HG02973 (cell line): ENCODE measurements at regions not wholly inside any gene's neighbourhood (a gene's known extent, or its start where the extent isn't known, plus 50 kb on each side); places are given as distances from the start of the nearest gene placed in this dataset.
"Not testable (repeated sequence)": the region's sequence is repeated elsewhere in the genome, so short reads cannot be mapped to it uniquely, and the experiment has no call there.

Source experiments
- ATAC-seq: cut with Tn5 transposase; IDR thresholded peaks from one replicate; pipeline ENCODE4 v1.9.1; 2021; ENCODE audit warnings: moderate library complexity; ENCODE audit not compliant: unreplicated experiment

DNA sequence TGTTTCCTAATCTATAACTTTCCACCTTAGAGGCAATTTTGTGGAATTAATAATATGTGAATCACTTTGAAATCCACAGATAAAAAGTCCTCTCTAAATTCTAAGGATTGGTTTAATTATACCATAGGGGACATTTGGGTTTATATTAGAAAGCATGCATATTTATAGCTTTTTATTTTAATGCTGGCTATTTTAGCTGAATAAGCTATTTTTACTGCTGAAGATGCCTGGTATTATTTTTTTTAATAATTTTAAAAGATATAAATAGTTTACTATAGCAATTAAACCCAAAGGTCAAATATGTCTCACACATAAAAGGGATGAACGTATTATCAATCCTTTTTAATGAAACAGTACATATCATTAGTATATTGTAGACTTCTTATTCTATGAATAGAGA lies 415.4 kb downstream of the MAGEB5 start:
- ATAC-seq: no peak

DNA sequence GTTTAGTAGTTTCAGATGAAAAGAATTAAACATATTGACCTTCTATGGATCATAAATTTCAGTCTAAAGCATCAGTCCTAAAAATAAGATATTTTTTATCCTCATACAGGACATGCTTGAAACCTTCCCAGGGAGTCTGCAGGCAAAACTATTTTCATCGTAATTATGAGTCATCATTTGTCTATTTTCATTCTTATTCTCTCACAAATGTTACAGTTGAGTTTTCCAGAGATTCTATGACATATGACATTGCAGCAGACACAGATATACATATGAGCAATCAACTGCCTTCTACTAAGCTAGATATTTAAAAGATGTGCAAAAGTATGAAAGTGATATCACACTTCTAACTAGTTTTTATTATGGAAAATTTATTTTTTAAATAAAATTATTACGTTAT lies 398.0 kb downstream of the MAGEB5 start:
- ATAC-seq: no peak

DNA sequence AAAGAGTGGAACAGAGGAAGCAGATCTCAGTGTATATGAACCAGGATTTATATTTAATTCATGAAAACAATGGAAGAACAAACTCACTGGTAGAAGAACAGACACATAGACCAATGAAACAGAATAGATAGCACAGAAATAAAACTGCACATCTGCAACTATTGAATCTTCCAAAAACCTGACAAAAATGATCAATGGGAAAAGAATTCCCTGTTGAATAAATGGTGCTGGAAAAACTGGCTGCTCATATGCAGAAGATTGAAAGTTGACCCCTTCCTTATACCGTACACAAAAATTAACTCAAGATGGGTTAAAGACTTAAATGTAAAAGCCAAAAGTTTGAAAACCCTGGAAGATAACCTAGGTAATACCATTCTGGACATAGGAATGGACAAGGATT lies 391.0 kb downstream of the MAGEB5 start:
- ATAC-seq: no peak

DNA sequence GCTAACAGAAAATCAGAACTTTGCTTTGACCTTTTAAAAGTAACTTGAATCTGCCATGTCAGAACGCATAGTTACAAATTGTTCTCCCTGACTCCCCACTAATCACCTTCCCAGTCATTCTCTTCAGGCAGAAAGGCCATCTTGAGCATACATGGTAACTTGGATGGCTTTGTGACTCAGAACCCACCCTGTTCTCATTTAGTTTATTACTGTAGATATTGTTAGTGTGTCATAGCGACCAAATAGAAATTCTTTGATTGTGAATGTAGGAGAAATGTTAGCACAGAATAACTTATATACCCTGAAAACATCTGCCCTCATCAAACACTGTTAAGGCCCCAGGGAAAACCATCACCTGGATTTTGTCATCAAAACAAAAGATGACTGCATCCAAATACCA lies 382.0 kb downstream of the MAGEB5 start:
- no peak for ATAC-seq

DNA sequence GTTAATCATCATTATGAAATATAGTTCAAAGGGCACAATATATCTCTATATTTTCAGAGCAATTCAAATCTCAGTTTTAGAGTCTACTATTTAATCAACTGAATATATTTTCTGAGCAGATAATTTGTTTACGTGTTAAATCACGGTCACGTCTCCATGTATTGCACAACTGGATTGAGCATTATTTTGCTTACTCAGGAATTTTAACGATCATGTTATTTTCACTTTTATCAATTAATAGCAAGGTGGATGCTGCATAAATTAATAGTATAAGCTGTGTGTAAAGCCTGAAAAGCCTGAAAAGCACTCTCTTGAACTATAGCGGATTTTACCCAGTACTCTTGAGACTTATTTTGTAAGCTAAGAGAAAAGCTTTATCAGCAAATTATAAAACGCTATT lies 374.9 kb downstream of the MAGEB5 start:
- ATAC-seq: no peak

DNA sequence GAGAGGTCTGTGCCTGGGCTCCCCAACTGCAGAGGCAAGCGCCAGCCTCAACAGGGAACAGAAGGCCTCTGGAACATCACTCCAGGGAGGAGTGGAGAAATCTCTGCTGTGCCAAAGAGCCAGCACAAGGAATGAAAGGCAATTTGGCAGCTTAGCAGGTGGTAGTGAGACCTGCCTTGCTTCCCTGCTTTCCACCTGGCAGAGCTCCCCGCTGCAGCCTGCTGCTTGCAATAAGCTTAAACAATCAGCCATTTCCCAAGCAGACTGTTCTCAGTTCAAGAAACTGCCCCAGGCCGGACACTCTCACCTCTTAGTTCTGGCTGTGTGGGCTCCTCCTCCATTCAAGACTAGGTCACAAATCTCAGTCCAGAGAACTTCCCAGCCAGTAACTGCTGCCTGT lies 370.6 kb downstream of the MAGEB5 start:
- ATAC-seq: no peak

DNA sequence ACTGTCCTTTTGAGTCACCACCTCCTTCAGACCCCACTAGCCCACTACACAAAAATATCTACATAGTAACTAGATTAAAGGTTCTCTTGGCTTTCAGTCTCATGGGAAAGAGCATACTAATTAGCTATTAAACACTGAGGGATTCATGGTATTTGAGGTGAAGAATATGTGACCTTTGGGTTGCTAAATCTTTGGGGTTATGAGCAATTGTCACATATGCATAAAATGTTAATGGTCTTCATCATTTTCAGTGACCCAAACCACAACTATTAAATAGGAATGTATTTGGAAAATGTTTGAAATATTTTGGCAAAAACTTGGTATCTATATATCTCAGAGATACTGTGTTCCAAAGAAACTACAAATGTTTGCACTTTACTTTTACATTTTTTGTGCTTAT lies 365.1 kb downstream of the MAGEB5 start:
- no peak for ATAC-seq

DNA sequence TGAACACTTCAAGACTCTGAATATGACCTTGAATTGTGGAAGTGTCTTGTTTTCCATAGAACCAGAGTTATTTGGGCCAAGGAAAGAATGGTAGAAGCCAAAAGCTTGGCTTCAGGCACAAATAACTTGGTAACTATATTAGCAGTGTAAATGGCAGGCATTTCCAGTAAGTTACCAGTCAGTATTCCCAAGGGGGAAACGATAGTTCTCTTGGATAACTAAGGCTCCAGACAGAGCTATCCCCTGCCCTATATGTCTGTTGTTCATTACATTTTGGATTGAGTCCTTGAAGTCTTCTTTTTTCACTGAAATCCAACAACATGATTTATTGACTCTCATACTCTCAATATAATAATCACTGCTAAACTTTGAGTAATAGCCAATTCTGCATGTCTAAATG lies 364.1 kb downstream of the MAGEB5 start:
- no peak for ATAC-seq

DNA sequence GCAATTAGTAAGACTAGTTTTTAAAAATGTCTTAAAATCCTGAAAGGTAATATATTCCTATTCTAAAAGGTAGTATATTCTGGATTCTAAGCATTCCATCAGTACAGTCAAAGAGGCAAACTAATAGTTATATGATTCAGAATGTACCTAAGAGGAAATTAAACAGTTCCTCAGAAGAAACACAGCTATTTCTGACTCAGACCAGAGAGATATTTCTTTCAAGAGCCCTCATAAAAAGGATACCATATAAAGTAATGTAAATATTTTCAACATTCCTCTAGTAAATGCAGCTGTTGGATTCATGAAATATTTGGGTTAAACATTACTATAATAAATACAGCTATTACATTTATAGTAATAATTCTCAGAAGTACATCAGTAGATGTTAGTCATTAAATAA lies 358.3 kb downstream of the MAGEB5 start:
- no peak for ATAC-seq

DNA sequence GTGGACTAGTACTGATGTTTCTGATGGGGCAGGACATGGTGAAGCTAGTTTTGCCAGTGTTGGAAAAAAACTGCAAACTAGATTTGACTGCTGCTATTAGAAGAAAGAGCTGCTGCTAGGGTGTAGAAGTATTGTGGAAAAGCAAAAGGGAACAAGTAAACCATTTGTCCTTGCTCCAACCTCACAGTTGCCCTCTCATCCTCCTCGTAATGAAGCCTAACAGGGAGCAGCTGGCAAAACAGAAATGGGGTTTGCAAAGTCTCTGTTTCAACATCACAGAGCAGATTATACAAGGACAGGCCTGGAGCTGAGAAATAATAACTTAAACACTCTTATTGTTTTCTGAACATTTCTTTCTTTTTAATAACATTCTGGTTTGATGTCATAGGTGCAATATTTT lies 346.2 kb downstream of the MAGEB5 start:
- ATAC-seq: no peak

DNA sequence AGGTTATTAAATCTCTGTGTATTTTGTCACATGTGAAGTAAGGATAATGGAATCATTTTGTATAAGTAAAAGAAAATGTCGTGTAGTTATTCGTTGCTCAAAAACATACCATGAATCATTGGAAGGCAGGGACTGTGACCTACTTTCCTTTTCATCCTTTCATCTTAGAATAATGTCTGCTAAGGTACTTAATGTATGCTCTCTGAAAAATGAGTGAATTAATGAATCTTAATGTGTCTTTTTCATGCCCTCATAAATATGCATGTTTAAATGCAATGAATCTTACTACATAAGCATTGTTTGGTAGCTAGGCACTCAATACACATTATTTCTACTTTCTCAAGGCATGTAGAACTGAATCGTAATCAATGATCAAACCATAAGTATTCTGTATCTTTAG lies 343.9 kb downstream of the MAGEB5 start:
- ATAC-seq: no peak

DNA sequence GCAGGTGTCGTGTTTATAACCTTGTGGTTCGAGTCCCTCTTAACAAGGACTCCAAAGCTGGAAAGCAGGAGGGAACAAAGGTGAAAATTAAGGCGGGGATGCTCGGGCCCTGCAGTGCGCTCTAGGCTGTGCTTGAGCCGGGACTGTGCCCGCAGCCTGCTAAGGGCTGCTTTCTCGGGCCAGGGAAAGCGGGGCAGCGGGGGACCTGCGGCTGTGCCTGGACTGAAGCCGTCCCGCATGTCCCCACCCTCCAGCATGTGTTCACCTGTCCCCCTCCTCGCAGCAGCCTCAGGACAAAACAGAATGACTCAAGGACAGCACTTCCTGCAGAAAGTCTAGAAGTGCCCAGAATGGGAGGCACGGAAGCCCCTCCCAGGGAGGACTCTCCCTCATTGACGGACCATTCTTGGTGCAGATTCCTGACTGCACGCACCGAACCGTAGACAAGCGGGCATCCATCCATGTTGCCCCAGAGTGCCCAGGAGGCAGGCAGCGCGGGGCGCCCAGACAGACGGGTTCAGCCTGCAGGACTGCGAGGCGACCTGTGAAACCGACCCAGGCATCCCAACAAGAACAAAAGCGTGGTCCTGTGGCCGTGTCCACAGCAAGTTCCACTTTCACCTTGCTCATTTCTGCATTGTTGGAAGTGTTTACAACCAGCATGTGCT lies 342.9 kb downstream of the MAGEB5 start:
- no peak for ATAC-seq

DNA sequence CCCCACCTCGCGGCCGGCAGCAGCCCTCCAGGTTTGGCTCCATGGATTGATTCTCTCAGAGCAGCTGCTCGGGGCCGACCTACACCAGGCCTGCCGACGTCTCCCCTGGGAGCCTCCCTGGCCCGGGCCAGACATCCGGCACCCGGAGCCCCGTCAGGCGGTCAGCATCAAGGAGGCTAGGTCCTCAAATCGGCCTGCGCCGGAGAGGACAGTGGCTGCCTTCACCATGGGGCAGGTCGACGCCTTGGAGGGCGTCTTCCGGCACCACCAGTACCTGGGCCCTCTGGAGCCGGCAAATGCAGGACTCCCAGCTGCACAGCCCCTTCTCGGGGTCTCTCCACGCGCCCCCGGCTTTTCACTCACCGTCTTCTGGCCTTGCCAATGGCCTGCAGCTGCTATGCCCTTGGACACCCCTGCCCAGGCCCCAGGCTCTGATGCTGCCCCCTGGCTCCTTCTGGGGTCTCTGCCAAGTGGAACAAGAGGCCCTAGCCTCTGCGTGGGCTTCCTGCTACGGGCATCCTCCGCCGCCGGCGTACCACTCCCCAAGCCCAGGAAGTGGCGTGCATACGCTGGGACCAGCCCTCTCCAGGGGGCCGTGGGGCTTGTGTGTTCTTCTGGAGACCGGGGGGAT lies 341.8 kb downstream of the MAGEB5 start:
- no peak for ATAC-seq

DNA sequence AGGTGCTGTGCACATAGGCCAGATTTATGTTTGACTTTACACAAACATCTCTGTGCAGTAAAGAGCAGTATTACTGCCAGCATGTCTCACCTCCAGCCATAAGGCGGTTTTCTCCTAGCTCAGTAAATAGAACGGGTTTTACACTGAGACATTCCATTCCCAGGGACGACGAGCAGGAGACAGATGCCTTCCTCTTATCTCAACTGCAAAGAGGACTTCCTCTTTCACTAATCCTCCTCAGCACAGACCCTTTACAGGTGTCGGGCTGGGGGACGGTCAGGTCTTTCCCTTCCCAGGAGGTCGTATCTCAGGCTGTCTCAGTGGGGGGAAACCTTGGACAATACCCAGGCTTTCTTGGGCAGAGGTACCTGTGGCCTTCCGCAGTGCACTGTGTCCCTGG lies 309.8 kb downstream of the MAGEB5 start:
- not testable (repeated sequence) for ATAC-seq

DNA sequence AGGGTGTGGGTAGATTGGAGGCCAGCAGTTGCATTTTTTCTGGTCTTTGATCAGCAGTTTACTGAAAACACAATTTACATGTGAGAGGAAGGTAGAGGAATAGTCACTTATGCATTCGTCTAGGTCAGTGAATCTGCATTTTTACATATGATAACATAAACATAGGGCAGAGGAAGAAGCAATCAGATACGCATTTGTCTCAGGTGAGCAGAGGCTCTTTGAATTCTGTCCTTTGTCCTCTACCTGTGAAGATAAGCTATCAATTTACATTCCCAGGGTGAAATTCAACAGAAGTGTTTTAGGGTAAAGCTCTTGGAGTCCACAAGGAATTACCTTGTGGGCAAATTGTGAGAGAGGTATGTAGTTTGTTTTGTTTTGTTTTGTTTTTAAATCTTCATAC lies 306.5 kb downstream of the MAGEB5 start:
- no peak for ATAC-seq

DNA sequence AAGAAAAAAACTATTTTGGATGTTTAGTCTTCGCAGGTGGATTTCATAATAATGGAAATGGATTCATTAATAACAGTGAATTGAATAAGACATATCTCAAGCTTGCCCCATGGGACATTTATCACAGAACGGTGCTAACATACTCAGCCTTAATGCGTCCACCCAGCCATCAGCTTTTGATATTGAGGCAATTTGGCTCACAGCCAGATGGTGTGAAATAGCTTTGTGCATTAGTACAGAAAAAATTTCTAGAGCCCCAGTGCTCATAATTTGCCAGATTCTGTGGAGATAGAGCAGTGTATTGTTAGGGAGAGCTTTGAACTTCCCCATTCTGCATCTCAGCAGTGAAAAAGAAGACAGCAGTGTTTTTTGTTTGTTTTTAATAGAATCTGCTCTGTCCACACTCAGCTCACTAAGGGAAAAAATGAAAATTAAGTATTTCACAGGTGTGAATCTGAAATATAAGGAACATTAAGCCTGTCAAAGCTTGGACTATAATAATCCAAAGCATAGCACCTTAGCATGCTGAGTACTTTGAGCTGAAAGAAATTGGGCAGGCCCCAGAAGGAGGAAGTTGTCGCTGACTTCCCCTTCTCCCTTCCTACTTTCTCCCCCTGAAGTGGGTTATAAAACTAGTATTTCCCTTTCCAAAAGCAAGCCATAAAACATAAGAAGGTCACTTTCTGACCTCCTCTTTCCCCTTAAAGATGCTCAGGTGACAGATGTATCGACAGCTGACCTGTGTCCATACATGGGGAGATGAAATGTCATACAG lies 295.8 kb downstream of the MAGEB5 start:
- no peak for ATAC-seq

DNA sequence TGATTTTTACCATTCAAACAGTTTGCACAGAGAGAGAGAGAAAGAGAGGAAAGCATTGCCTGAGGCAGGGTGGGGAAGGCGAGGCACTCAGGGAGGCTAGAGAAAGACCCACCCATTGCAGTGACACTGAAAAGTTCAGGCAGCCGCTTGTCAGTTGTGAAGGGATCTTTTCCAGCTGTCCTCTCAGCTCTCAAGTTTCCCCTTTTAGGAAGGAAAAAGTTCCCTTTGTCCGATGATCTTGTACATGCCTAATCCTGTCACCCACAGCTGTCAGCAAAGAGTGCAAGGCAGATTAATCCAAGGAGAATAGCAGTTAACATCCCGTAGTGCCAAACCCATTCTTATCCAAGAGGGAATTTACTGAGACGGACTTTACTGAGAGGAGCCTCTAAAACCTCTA lies 255.0 kb downstream of the MAGEB5 start:
- ATAC-seq: no peak

DNA sequence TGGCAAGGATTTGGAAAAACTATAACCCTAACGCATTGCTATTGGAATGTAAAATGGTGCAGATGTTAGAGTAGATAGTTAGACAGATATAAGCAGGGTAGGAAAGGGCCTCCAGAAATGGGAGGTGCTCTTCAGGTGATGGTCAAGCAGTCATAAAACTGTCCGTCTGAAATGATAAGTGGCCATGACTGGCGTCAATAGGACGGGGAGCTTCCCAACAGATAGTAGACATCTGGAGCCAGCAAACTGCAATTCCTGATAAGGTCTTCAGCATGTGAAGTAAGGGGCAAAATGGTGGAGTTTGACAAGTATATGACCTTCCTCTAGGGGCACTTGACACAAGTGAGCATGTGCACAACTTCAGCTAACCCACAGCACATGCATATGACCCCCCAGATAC lies 250.4 kb downstream of the MAGEB5 start:
- no peak for ATAC-seq

DNA sequence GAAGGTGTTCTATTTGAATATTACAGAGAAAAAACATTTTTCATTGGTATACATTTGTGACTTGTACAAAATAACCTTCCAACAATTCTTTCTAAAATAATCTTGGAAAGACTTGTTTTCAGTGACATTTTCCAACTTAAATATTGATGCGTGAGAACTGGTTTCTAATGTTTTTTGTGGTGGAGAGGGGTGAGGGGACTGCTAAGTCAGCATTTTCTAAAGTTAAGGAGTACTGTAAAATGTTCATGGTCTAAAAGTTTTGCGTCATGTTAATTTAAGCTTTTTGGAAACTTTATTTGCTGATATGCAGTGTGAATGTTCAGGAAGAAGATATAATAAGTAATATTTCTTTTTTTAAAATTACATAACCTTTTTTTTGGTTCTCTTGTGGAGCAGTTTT lies 229.3 kb downstream of the MAGEB5 start:
- ATAC-seq: no peak

DNA sequence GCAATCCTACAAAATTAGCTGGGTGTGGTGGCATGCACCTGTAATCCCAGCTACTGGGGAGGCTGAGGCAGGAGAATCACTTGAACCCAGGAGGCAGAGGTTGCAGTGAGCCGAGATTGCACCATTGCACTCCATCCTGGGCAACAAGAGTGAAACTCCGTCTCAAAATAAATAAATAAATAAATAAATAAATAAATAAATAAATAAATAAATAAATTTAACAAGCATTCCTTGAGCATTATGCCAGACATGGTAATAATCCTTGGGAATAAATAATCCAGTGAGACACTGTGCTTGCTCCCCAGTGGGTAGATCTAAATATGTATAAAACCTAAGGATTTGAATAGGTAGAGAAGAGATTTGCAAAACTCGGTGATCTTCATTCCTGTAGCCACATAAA lies 228.4 kb downstream of the MAGEB5 start:
- not testable (repeated sequence) for ATAC-seq

DNA sequence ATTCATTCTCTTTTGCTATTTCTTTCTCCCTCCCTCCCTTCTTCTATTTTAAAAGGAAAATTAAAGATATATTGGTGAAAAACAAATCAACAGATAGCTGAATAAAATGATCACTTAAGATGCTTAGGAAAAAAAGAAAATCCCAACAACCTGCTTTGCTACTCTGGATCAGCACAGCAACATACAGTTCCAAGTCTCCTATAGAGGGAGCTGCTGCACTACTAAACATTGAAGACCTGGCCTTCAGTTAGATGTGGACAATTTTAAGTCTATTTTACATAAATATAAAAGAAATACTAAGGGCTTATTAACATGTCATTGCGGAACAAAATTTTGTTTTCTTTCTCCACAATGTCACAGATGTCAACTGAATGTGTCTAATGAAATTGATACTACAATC lies 226.4 kb downstream of the MAGEB5 start:
- ATAC-seq: no peak

DNA sequence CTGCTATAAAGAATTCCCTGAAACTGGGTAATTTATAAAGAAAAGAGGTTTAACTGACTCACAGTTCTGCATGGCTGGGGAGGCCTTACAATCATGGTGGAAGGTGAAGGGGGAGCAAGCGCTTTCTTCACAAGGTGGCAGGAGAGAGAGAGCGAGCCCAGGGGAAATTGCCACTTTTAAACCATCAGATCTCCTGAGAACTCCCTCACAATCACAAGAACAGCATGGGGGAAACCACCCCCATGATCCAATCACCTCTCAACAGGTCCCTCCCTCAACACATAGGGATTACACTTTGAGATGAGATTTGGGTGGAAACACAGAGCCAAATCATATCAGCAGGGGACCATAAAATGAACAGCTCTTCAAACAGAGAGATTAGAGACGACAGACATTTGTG lies 198.6 kb downstream of the MAGEB5 start:
- no peak for ATAC-seq
